ENCODE measurements at regions not wholly inside any gene's neighbourhood (a gene's known extent, or its start where the extent isn't known, plus 50 kb on each side); places are given as distances from the start of the nearest gene placed in this dataset.
A peak's percentile ranks its signal among the peaks of the same experiment; 100 is the strongest.

DNA sequence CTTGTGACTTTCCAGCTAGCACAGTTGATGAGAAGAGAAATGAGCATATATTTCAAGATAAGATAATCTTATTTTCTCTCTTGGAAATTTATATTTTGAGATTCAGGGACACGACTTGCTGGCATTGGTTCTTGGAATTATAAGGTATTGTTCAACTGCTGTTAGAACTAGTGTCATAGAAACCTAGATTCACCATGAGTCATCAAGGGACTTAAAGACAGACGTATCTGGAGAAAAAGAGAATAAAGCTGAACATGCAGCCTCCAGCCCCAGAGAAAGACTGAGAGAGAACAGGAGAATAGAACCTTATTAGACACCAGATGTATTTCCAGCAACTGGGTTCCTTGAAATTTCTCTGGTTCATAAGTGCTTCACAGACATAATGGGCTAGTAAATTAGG, 194.4 kb upstream of the PPFIA2 start:
- no peak overlapping the region for H2AFZ ChIP-seq (ENCODE audit: control insufficient read depth, low read length)
- no peak for FAIRE-seq
- no peaks in the 10 kb centered on the region for H3K9me1 ChIP-seq (ENCODE audit: control insufficient read depth, extremely low read depth, insufficient read depth, low read length)
- H3K4me2 ChIP-seq (ENCODE audit: control insufficient read depth, extremely low read depth, insufficient read depth, low read depth, low read length): no peak overlapping the region
- no peaks in the 10 kb centered on the region for H3K27me3 ChIP-seq (ENCODE audit: control insufficient read depth, extremely low read depth, insufficient read depth, low read length)
- no peaks in the 10 kb centered on the region for H3K79me2 ChIP-seq (ENCODE audit: control insufficient read depth, insufficient read depth, low read length)
- dilution Hi-C loops (cut with MboI; ENCODE audit: extremely low pct_ligation_motif_present, low sequenced_read_pairs): no loop called here
- H4K20me1 ChIP-seq (ENCODE audit: control insufficient read depth, extremely low read depth, insufficient read depth, low read length): no peaks in the 10 kb centered on the region
- TF ChIP-seq EZH2 (IDR thresholded peaks at IDR 0.05; ENCODE audit: low read length): no peak
- H3K9ac ChIP-seq (ENCODE audit: control insufficient read depth, extremely low read depth, insufficient read depth, low read length): no peak overlapping the region
- no peaks in the 10 kb centered on the region for H3K9me3 ChIP-seq (ENCODE audit: control insufficient read depth, low read depth, low read length)
- H3K4me1 ChIP-seq (ENCODE audit: control insufficient read depth, extremely low read depth, insufficient read depth, low read length): peaks cover 7% of the 10 kb centered on the region
- no peak overlapping the region for H3K4me3 ChIP-seq (ENCODE audit: control insufficient read depth in 2 of 3, extremely low read depth in 1 of 3, insufficient read depth in 2 of 3, low read depth in 1 of 3, low read length in 3 of 3)
- DNase-seq (ENCODE audit: low read depth, low spot score): no peak
- H3K36me3 ChIP-seq (ENCODE audit: control insufficient read depth in 2 of 2, extremely low read depth in 1 of 2, insufficient read depth in 2 of 2, low read length in 2 of 2): no peaks in the 10 kb centered on the region
- H3K27ac ChIP-seq (ENCODE audit: control insufficient read depth, insufficient read depth, low read length): no peak overlapping the region

GRCh38 chr12:81950871-81951270, 191.7 kb upstream of the PPFIA2 start:
- FAIRE-seq (peak; percentile 43), DNase-seq (ENCODE audit: low read depth, low spot score) (no peak)
- Histone ChIP-seq H3K9me3 (ENCODE audit: control insufficient read depth, low read depth, low read length) (no peaks in the 10 kb centered on the region), H4K20me1 (ENCODE audit: control insufficient read depth, extremely low read depth, insufficient read depth, low read length) (no peaks in the 10 kb centered on the region), H3K9me1 (ENCODE audit: control insufficient read depth, extremely low read depth, insufficient read depth, low read length) (no peaks in the 10 kb centered on the region), H3K9ac (ENCODE audit: control insufficient read depth, extremely low read depth, insufficient read depth, low read length) (no peak overlapping the region), H3K4me2 (ENCODE audit: control insufficient read depth, extremely low read depth, insufficient read depth, low read depth, low read length) (no peak overlapping the region), H3K4me3 (ENCODE audit: control insufficient read depth in 2 of 3, extremely low read depth in 1 of 3, insufficient read depth in 2 of 3, low read depth in 1 of 3, low read length in 3 of 3) (no peak overlapping the region), H3K79me2 (ENCODE audit: control insufficient read depth, insufficient read depth, low read length) (no peaks in the 10 kb centered on the region), H3K4me1 (ENCODE audit: control insufficient read depth, extremely low read depth, insufficient read depth, low read length) (peaks cover 7% of the 10 kb centered on the region), H2AFZ (ENCODE audit: control insufficient read depth, low read length) (peak overlapping the region; percentile 25), H3K27ac (ENCODE audit: control insufficient read depth, insufficient read depth, low read length) (no peak overlapping the region), H3K36me3 (ENCODE audit: control insufficient read depth in 2 of 2, extremely low read depth in 1 of 2, insufficient read depth in 2 of 2, low read length in 2 of 2) (no peaks in the 10 kb centered on the region), H3K27me3 (ENCODE audit: control insufficient read depth, extremely low read depth, insufficient read depth, low read length) (no peaks in the 10 kb centered on the region)
- TF ChIP-seq EZH2 (IDR thresholded peaks at IDR 0.05; ENCODE audit: low read length) (no peak), CTCF (optimal IDR thresholded peaks at IDR 0.05 in 1 of 3, IDR thresholded peaks at IDR 0.05 in 1 of 3, conservative IDR thresholded peaks at IDR 0.05 in 1 of 3; ENCODE audit: extremely low read depth in 1 of 3, insufficient read depth in 2 of 3, low read length in 3 of 3) (no peak)
- dilution Hi-C loops (cut with MboI; ENCODE audit: extremely low pct_ligation_motif_present, low sequenced_read_pairs): no loop called here

GRCh38 chr12:81949841-81950308, 190.7 kb upstream of the PPFIA2 start:
- H3K36me3 ChIP-seq (ENCODE audit: control insufficient read depth in 2 of 2, extremely low read depth in 1 of 2, insufficient read depth in 2 of 2, low read length in 2 of 2): no peaks in the 10 kb centered on the region
- H4K20me1 ChIP-seq (ENCODE audit: control insufficient read depth, extremely low read depth, insufficient read depth, low read length): no peaks in the 10 kb centered on the region
- DNase-seq (ENCODE audit: low read depth, low spot score) (no peak), FAIRE-seq (no peak)
- H2AFZ ChIP-seq (ENCODE audit: control insufficient read depth, low read length): no peak overlapping the region
- H3K79me2 ChIP-seq (ENCODE audit: control insufficient read depth, insufficient read depth, low read length): no peaks in the 10 kb centered on the region
- peaks cover 7% of the 10 kb centered on the region for H3K4me1 ChIP-seq (ENCODE audit: control insufficient read depth, extremely low read depth, insufficient read depth, low read length)
- H3K27ac ChIP-seq (ENCODE audit: control insufficient read depth, insufficient read depth, low read length): no peak overlapping the region
- no peak overlapping the region for H3K4me2 ChIP-seq (ENCODE audit: control insufficient read depth, extremely low read depth, insufficient read depth, low read depth, low read length)
- H3K4me3 ChIP-seq (ENCODE audit: control insufficient read depth in 2 of 3, extremely low read depth in 1 of 3, insufficient read depth in 2 of 3, low read depth in 1 of 3, low read length in 3 of 3): no peak overlapping the region
- H3K9me1 ChIP-seq (ENCODE audit: control insufficient read depth, extremely low read depth, insufficient read depth, low read length): no peaks in the 10 kb centered on the region
- H3K9me3 ChIP-seq (ENCODE audit: control insufficient read depth, low read depth, low read length): no peaks in the 10 kb centered on the region
- dilution Hi-C loops (cut with MboI; ENCODE audit: extremely low pct_ligation_motif_present, low sequenced_read_pairs): no loop called here
- no peak overlapping the region for H3K9ac ChIP-seq (ENCODE audit: control insufficient read depth, extremely low read depth, insufficient read depth, low read length)
- no peaks in the 10 kb centered on the region for H3K27me3 ChIP-seq (ENCODE audit: control insufficient read depth, extremely low read depth, insufficient read depth, low read length)
- TF ChIP-seq EZH2 (IDR thresholded peaks at IDR 0.05; ENCODE audit: low read length) (no peak), CTCF (optimal IDR thresholded peaks at IDR 0.05 in 1 of 3, IDR thresholded peaks at IDR 0.05 in 1 of 3, conservative IDR thresholded peaks at IDR 0.05 in 1 of 3; ENCODE audit: extremely low read depth in 1 of 3, insufficient read depth in 2 of 3, low read length in 3 of 3) (no peak)
